Liver (tissue), 8 donors: ENCODE measurements at regions not wholly inside any gene's neighbourhood (a gene's known extent, or its start where the extent isn't known, plus 50 kb on each side); places are given as distances from the start of the nearest gene placed in this dataset.

Experiments
- DNase-seq: peaks from one replicate; pipeline ENCODE4 v3.0.0-alpha.2; 2017; ENCODE audit warnings: low spot score
- H3K27ac ChIP-seq, 2 donors: one replicate each; pipeline ENCODE4 v1.7.0; 2013; ENCODE audit warnings: inconsistent platforms in 2 of 2, low read length in 2 of 2, control low read depth in 1 of 2, low read depth in 1 of 2, mild to moderate bottlenecking in 1 of 2
- H3K27me3 ChIP-seq, 4 donors: one replicate each; pipeline versions ENCODE4 v1.6.1 to v1.7.0; 2013; ENCODE audit warnings: low read length in 3 of 4, inconsistent platforms in 1 of 4, mild to moderate bottlenecking in 1 of 4, moderate library complexity in 1 of 4; ENCODE audit not compliant: control insufficient read depth in 4 of 4, insufficient read depth in 4 of 4
- H3K36me3 ChIP-seq, 4 donors: one replicate each; pipeline versions ENCODE4 v1.6.1 to v1.7.0; 2013; ENCODE audit warnings: low read length in 3 of 4, mild to moderate bottlenecking in 3 of 4, low read depth in 1 of 4, moderate library complexity in 1 of 4; ENCODE audit not compliant: control insufficient read depth in 4 of 4, insufficient read depth in 3 of 4
- H3K4me1 ChIP-seq, 4 donors: one replicate each; pipeline versions ENCODE4 v1.6.1 to v1.7.0; 2013; ENCODE audit warnings: low read length in 3 of 4, mild to moderate bottlenecking in 3 of 4, moderate library complexity in 1 of 4; ENCODE audit not compliant: control insufficient read depth in 4 of 4, insufficient read depth in 4 of 4
- H3K4me3 ChIP-seq, 3 donors: one replicate each; pipeline versions ENCODE4 v1.6.1 to v1.7.0; 2013; ENCODE audit warnings: low read length in 3 of 3, control low read depth in 1 of 3, low read depth in 1 of 3, mild to moderate bottlenecking in 1 of 3
- H3K9ac ChIP-seq, 2 donors: one replicate each; pipeline ENCODE4 v1.7.0; 2013; ENCODE audit warnings: low read length in 2 of 2, mild to moderate bottlenecking in 2 of 2, moderate library complexity in 2 of 2, control low read depth in 1 of 2, low read depth in 1 of 2
- H3K9me3 ChIP-seq, 4 donors: one replicate each; pipeline versions ENCODE4 v1.6.1 to v1.7.0; 2013; ENCODE audit warnings: low read length in 3 of 4; ENCODE audit not compliant: control insufficient read depth in 4 of 4
- ATF3 ChIP-seq: IDR thresholded peaks from 2 replicates; pipeline ENCODE4 v1.6.1; 2016; ENCODE audit warnings: antibody characterized with exemption
- CTCF ChIP-seq: fragments of 150-350 bp; IDR thresholded peaks from 2 replicates; pipeline ENCODE4 v1.5.1; 2017; ENCODE audit warnings: improper control_type of control experiment, low read depth, low read length; ENCODE audit not compliant: missing input control
- EGR1 ChIP-seq, 2 donors: IDR thresholded peaks; 2 replicates each; pipeline ENCODE4 v1.6.1; 2016 to 2018; ENCODE audit warnings: antibody characterized with exemption in 2 of 2, low read depth in 2 of 2
- FOXA1 ChIP-seq: IDR thresholded peaks from 2 replicates; pipeline ENCODE4 v1.6.1; 2016; ENCODE audit warnings: antibody characterized with exemption
- FOXA2 ChIP-seq: IDR thresholded peaks from 2 replicates; pipeline ENCODE4 v1.6.1; 2016; ENCODE audit warnings: antibody characterized with exemption
- GABPA ChIP-seq, 2 donors: IDR thresholded peaks in 1 of 2; conservative IDR thresholded peaks in 1 of 2; 2 replicates each; pipeline ENCODE4 v1.6.1; 2016; ENCODE audit warnings: antibody characterized with exemption in 2 of 2, mild to moderate bottlenecking in 1 of 2, moderate library complexity in 1 of 2
- HNF4A ChIP-seq, 2 donors: conservative IDR thresholded peaks; 2 replicates each; pipeline ENCODE4 v1.6.1; 2016; ENCODE audit warnings: antibody characterized with exemption in 2 of 2, mild to moderate bottlenecking in 2 of 2
- MAX ChIP-seq: IDR thresholded peaks from 2 replicates; pipeline ENCODE4 v1.6.1; 2016; ENCODE audit warnings: antibody characterized with exemption
- NR2F2 ChIP-seq: IDR thresholded peaks from 2 replicates; pipeline ENCODE4 v1.6.1; 2016; ENCODE audit warnings: antibody characterized with exemption
- RAD21 ChIP-seq, 2 donors: IDR thresholded peaks; 2 replicates each; pipeline ENCODE4 v1.6.1; 2016; ENCODE audit warnings: antibody characterized with exemption in 2 of 2, mild to moderate bottlenecking in 2 of 2
- SP1 ChIP-seq: IDR thresholded peaks from 2 replicates; pipeline ENCODE4 v1.6.1; 2018; ENCODE audit warnings: antibody characterized with exemption, mild to moderate bottlenecking
- TAF1 ChIP-seq: conservative IDR thresholded peaks from 2 replicates; pipeline ENCODE4 v1.6.1; 2016; ENCODE audit warnings: antibody characterized with exemption, mild to moderate bottlenecking
- YY1 ChIP-seq: IDR thresholded peaks from 2 replicates; pipeline ENCODE4 v1.6.1; 2016; ENCODE audit warnings: antibody characterized with exemption, mild to moderate bottlenecking
- ZBTB33 ChIP-seq: IDR thresholded peaks from 2 replicates; pipeline ENCODE4 v1.6.1; 2016; ENCODE audit warnings: antibody characterized with exemption
- WGBS: extraction: QIAGEN DNeasy Blood & Tissue Kit; methylation state at CpG from one replicate; pipeline ENCODE4 v1.1.7; 2013; 5-methylcytosine and 5-hydroxymethylcytosine counted together
- TF ChIP-seq, protein P1 (sequence below): IDR thresholded peaks from 2 replicates; pipeline ENCODE4 v1.6.1; 2016; ENCODE audit warnings: antibody characterized with exemption, mild to moderate bottlenecking
- donor health status: healthy.
- donor health status: healthy.
- donor health status: healthy.
- donor health status: healthy.
- donor health status: healthy.

GRCh38 chr12:127912035-127912665 lies 354.8 kb upstream of the TMEM132C start:
- DNase-seq: no peak
- Histone ChIP-seq H3K27me3 (peaks cover 0 to 2% (median 0%) of the 10 kb centered on the region in 4 donors), H3K9me3 (no peaks in the 10 kb centered on the region), H3K4me1 (no peaks in the 10 kb centered on the region), H3K4me3 (no peak overlapping the region), H3K27ac (no peak overlapping the region), H3K9ac (no peak overlapping the region), H3K36me3 (no peaks in the 10 kb centered on the region)
- TF ChIP-seq RAD21 (IDR thresholded peaks at IDR 0.05) (no peak), GABPA (IDR thresholded peaks at IDR 0.05 in 1 of 2, conservative IDR thresholded peaks at IDR 0.05 in 1 of 2) (no peak), YY1 (no peak), CTCF (no peak), TAF1 (no peak)
- WGBS: 82% methylated on average over 11 of the region's 11 CpGs

DNA sequence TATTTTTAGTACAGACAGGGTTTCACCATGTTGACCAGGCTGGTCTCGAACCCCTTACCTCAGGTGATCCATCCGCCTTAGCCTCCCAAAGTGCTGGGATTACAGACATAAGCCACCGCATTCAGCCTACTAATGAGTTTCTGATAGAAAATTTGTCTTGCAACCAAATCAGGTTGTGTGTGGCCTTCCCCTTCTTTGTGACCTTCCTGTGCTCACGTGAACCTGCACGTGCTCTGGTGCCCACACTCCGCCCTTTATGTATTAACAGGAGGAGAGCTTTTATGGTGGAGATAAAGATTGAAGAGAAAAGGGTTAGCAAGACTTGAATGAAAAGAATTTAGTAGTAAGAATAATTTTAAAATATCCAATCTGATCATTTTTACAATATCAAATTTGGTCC lies 343.5 kb upstream of the TMEM132C start:
- H3K36me3 ChIP-seq: no peaks in the 10 kb centered on the region
- WGBS: 90% methylated on average over 6 of the region's 6 CpGs
- H3K4me1 ChIP-seq: no peaks in the 10 kb centered on the region
- TF ChIP-seq FOXA1 (no peak), GABPA (IDR thresholded peaks at IDR 0.05 in 1 of 2, conservative IDR thresholded peaks at IDR 0.05 in 1 of 2) (no peak), TAF1 (no peak)
- TF ChIP-seq, protein P1, sequence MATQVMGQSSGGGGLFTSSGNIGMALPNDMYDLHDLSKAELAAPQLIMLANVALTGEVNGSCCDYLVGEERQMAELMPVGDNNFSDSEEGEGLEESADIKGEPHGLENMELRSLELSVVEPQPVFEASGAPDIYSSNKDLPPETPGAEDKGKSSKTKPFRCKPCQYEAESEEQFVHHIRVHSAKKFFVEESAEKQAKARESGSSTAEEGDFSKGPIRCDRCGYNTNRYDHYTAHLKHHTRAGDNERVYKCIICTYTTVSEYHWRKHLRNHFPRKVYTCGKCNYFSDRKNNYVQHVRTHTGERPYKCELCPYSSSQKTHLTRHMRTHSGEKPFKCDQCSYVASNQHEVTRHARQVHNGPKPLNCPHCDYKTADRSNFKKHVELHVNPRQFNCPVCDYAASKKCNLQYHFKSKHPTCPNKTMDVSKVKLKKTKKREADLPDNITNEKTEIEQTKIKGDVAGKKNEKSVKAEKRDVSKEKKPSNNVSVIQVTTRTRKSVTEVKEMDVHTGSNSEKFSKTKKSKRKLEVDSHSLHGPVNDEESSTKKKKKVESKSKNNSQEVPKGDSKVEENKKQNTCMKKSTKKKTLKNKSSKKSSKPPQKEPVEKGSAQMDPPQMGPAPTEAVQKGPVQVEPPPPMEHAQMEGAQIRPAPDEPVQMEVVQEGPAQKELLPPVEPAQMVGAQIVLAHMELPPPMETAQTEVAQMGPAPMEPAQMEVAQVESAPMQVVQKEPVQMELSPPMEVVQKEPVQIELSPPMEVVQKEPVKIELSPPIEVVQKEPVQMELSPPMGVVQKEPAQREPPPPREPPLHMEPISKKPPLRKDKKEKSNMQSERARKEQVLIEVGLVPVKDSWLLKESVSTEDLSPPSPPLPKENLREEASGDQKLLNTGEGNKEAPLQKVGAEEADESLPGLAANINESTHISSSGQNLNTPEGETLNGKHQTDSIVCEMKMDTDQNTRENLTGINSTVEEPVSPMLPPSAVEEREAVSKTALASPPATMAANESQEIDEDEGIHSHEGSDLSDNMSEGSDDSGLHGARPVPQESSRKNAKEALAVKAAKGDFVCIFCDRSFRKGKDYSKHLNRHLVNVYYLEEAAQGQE: no peak
- H3K27me3 ChIP-seq: no peaks in the 10 kb centered on the region
- H3K9me3 ChIP-seq: no peaks in the 10 kb centered on the region
- DNase-seq: no peak
- H3K9ac ChIP-seq: no peak overlapping the region
- no peak overlapping the region for H3K27ac ChIP-seq
- no peak overlapping the region for H3K4me3 ChIP-seq

GRCh38 chr12:127925971-127926370 lies 341.0 kb upstream of the TMEM132C start:
- no peak overlapping the region for H3K27ac ChIP-seq
- H3K27me3 ChIP-seq: peaks cover 0 to 3% (median 0%) of the 10 kb centered on the region in 4 donors
- H3K4me1 ChIP-seq: no peaks in the 10 kb centered on the region
- no peak overlapping the region for H3K4me3 ChIP-seq
- no peak overlapping the region for H3K9ac ChIP-seq
- TF ChIP-seq ATF3: no peak
- TF ChIP-seq EGR1 (IDR thresholded peaks at IDR 0.05; ENCODE audit: low read depth in 2 of 2): no peak
- TF ChIP-seq NR2F2: no peak
- TF ChIP-seq SP1: no peak
- TF ChIP-seq FOXA2: no peak
- no peak for TF ChIP-seq ZBTB33
- TF ChIP-seq FOXA1: no peak
- no peak for TF ChIP-seq MAX
- no peak for TF ChIP-seq TAF1
- TF ChIP-seq, protein P1: no peak
- no peak for TF ChIP-seq HNF4A (conservative IDR thresholded peaks at IDR 0.05)
- TF ChIP-seq YY1: no peak
- H3K36me3 ChIP-seq: no peaks in the 10 kb centered on the region
- 27% methylated on average over 4 of the region's 4 CpGs for WGBS
- H3K9me3 ChIP-seq: no peaks in the 10 kb centered on the region
- no peak for DNase-seq
